SU-DHL-6 (cell line): ENCODE measurements at regions not wholly inside any gene's neighbourhood (a gene's known extent, or its start where the extent isn't known, plus 50 kb on each side); places are given as distances from the start of the nearest gene placed in this dataset.

Experiments
- EZH2phosphoT487 ChIP-seq: fragments of 200-600 bp; sonication (generic), shearing (Covaris generic); conservative IDR thresholded peaks from 2 replicates; pipeline ENCODE4 v1.6.1; 2018; ENCODE audit warnings: mild to moderate bottlenecking, antibody characterized with exemption, low read length, moderate library complexity, mixed read lengths
- TF ChIP-seq, protein P1 (sequence below): fragments of 200-600 bp; sonication (generic); IDR thresholded peaks from one replicate; pipeline ENCODE4 v1.5.1; 2017; ENCODE audit warnings: antibody characterized with exemption, mild to moderate bottlenecking, low read length, moderate library complexity; ENCODE audit not compliant: insufficient read depth, poor library complexity, severe bottlenecking

GRCh38 chr3:36312351-36312750, 68.0 kb upstream of the STAC start:
- TF ChIP-seq, protein P1, sequence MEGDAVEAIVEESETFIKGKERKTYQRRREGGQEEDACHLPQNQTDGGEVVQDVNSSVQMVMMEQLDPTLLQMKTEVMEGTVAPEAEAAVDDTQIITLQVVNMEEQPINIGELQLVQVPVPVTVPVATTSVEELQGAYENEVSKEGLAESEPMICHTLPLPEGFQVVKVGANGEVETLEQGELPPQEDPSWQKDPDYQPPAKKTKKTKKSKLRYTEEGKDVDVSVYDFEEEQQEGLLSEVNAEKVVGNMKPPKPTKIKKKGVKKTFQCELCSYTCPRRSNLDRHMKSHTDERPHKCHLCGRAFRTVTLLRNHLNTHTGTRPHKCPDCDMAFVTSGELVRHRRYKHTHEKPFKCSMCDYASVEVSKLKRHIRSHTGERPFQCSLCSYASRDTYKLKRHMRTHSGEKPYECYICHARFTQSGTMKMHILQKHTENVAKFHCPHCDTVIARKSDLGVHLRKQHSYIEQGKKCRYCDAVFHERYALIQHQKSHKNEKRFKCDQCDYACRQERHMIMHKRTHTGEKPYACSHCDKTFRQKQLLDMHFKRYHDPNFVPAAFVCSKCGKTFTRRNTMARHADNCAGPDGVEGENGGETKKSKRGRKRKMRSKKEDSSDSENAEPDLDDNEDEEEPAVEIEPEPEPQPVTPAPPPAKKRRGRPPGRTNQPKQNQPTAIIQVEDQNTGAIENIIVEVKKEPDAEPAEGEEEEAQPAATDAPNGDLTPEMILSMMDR = no peak
- no peak for TF ChIP-seq EZH2phosphoT487
